ENCODE measurements at regions not wholly inside any gene's neighbourhood (a gene's known extent, or its start where the extent isn't known, plus 50 kb on each side); places are given as distances from the start of the nearest gene placed in this dataset.
"Not testable (repeated sequence)": the region's sequence is repeated elsewhere in the genome, so short reads cannot be mapped to it uniquely, and the experiment has no call there.

GRCh38 chr9:6106711-6107339, 91.4 kb upstream of the RANBP6 start:
- no peak overlapping the region for H3K4me3 ChIP-seq (ENCODE audit: low read depth, low read length)
- peak; percentile 48; the same call in 1 of the 2 replicates for TF ChIP-seq CTCF (IDR thresholded peaks at IDR 0.05; ENCODE audit: borderline replicate concordance, insufficient read depth, low read depth, low read length)

- no peak overlapping the region for H3K4me3 ChIP-seq (ENCODE audit: low read depth, low read length)
- no peak for TF ChIP-seq CTCF (IDR thresholded peaks at IDR 0.05; ENCODE audit: borderline replicate concordance, insufficient read depth, low read depth, low read length)
Measured at GRCh38 chr9:6105738-6106137, 90.3 kb upstream of the RANBP6 start.

GRCh38 chr9:6104406-6104805, 89.0 kb upstream of the RANBP6 start:
- H3K4me3 ChIP-seq (ENCODE audit: low read depth, low read length): not testable (repeated sequence)

GRCh38 chr9:6103911-6104310, 88.5 kb upstream of the RANBP6 start:
- not testable (repeated sequence) for H3K4me3 ChIP-seq (ENCODE audit: low read depth, low read length)

- not testable (repeated sequence) for H3K4me3 ChIP-seq (ENCODE audit: low read depth, low read length)
Measured at GRCh38 chr9:6102336-6102987, 87.0 kb upstream of the RANBP6 start.

- not testable (repeated sequence) for H3K4me3 ChIP-seq (ENCODE audit: low read depth, low read length)
Measured at GRCh38 chr9:6101725-6102124, 86.3 kb upstream of the RANBP6 start.

GRCh38 chr9:6099346-6099745, 83.9 kb upstream of the RANBP6 start:
- not testable (repeated sequence) for H3K4me3 ChIP-seq (ENCODE audit: low read depth, low read length)

- H3K4me3 ChIP-seq (ENCODE audit: low read depth, low read length): no peak overlapping the region
- no peak for TF ChIP-seq CTCF (IDR thresholded peaks at IDR 0.05; ENCODE audit: borderline replicate concordance, insufficient read depth, low read depth, low read length)
Measured at GRCh38 chr9:6098431-6098830, 83.0 kb upstream of the RANBP6 start.

GRCh38 chr9:6096821-6097220, 81.4 kb upstream of the RANBP6 start:
- TF ChIP-seq CTCF (IDR thresholded peaks at IDR 0.05; ENCODE audit: borderline replicate concordance, insufficient read depth, low read depth, low read length): no peak
- H3K4me3 ChIP-seq (ENCODE audit: low read depth, low read length): no peak overlapping the region
